ENCODE measurements at regions not wholly inside any gene's neighbourhood (a gene's known extent, or its start where the extent isn't known, plus 50 kb on each side); places are given as distances from the start of the nearest gene placed in this dataset.

- DNase-seq = no peak
Observed at GRCh38 chr7:30212701-30213111, 71.7 kb upstream of the ZNRF2 start.

DNA sequence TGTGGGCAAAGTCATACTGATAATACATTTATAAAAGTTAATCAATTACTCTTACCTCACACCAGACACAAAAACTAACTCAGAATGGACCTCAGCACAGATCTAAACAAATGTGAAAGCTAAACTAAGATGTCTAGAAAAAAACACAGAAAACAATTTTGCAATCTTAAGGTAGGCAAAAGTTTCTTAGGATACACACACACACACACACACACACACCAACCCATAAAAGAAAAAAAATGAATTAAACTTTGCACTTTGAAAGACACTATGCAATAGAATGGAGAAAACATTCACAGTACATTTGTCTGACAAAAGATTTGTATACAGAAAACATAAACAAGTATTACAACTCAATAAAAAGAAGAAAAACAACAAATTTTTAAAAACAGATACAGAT lies 70.8 kb upstream of the ZNRF2 start:
- DNase-seq = no peak

GRCh38 chr7:30214651-30215137 lies 69.7 kb upstream of the ZNRF2 start:
- DNase-seq = no peak

DNA sequence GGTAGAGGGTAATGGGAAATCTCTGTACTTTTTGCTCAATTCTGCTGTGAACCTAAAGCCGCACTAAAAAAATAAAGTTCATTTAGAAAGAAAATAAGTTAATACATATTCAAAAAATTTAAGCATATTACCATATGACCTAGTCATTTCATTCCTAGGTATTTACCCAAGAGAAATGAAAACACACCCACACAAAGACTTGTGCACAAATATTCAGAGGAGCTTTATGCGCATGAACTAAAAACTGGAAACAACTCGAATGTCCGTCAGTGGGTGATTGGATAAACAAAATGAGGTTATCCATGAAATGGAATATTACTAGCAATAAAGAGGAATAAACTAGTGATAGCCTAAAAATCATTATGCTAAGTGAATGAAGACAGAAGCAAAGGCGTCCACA lies 62.6 kb upstream of the ZNRF2 start:
- DNase-seq = no peak

- DNase-seq = no peak
Observed at GRCh38 chr7:30222515-30223215, 61.7 kb upstream of the ZNRF2 start.

- DNase-seq = no peak
Observed at GRCh38 chr7:30223896-30224295, 60.5 kb upstream of the ZNRF2 start.

DNA sequence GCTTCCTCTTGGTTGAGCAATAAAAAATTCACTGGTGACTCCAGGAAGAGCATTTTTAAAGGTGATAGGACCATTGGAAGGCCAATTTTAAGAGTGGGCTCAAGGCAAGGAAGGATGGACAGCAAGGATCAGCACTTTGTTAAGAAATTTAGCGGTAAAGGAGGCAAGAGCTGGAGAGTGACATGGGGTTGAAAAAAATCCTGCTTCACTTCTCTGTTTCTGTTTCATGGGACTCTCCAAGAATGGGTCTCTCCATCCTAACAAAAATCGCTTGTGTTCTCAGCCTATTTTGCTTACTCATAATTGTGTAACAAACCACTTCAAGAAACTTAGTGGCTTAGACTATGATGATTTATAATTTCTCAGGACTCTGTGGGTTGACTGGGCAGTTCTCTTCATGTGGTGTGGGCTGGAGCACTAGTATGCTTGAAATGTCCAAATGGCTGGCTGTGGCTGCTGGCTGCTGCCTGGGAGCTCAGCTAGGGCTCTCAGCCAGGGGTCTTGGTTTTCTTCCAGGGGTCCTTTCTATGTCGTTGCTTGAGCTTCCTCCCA lies 59.8 kb upstream of the ZNRF2 start:
- no peak for DNase-seq

GRCh38 chr7:30225863-30226613 lies 58.4 kb upstream of the ZNRF2 start:
- peak in 1 of 5 donors; percentile 4 for DNase-seq

DNA sequence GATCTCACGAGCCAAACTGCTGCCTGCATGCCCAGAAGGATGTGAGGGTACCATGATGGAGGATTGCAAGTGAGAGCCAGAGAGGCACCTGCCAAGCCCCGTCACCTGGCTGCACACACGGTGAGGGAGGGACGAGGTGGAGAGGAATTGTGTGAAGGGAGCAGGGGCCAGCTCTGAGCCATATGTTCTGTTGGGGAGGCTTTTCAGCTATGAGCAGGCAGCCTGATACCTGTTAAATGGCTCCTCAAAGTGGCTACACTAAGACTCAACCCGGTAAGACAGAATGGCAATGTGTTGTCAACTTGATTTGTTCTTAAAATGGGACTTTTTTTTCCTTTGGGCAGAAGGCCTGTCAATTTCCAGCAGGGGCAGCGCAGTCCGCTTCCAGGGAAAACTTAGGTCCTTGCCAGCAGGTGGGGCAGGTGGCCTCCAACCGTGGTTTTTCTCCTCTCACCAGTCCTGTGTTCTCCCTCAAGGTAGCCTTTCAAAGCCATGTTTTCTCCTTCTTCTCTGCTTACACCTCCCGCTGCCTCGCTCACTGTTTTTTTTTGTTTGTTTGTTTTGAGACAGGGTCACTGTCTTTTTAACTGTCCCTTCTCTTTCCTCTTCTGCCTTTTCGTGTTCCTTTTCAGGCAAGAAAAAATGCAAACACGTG lies 57.7 kb upstream of the ZNRF2 start:
- no peak for DNase-seq

DNA sequence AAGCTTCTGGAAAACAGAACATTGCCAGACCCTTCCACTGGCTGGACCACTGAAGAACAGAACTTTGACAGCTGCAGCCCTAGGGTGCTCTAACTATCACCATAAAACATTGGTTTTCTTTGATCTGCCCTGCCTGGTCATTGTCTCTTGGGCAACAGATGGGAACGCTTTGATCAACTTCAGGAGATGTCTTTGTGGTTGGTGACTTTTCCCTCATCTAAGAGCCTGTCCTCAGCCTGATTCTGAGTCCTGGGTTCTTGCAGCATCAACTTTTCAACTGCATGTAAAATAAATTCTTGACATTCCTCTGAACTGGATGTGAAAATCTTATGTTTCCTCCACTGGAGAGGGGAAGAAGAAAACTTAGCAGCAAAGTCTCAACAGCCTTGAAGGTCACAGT lies 53.1 kb upstream of the ZNRF2 start:
- no peak for DNase-seq

DNA sequence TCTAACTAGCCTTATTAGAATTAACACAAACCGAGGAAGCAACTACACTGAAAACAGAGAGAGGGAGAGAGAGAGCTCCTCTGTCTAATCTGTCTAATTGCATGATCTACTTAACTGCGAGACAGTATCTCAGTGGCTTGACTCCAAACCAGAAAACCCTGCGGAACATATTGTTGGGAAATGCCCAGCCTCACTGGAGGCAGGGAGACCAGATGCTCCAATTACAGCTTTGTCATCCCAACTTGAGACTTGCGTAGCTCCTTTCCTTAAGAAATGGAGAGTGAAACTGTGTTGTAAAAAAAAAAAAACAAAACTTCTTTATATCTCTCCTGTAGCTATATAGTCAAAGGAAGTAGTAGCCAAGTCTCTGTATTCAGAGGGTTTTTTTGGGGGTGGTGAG lies 52.0 kb upstream of the ZNRF2 start:
- no peak for DNase-seq
